ENCODE measurements at regions not wholly inside any gene's neighbourhood (a gene's known extent, or its start where the extent isn't known, plus 50 kb on each side); places are given as distances from the start of the nearest gene placed in this dataset.

DNA sequence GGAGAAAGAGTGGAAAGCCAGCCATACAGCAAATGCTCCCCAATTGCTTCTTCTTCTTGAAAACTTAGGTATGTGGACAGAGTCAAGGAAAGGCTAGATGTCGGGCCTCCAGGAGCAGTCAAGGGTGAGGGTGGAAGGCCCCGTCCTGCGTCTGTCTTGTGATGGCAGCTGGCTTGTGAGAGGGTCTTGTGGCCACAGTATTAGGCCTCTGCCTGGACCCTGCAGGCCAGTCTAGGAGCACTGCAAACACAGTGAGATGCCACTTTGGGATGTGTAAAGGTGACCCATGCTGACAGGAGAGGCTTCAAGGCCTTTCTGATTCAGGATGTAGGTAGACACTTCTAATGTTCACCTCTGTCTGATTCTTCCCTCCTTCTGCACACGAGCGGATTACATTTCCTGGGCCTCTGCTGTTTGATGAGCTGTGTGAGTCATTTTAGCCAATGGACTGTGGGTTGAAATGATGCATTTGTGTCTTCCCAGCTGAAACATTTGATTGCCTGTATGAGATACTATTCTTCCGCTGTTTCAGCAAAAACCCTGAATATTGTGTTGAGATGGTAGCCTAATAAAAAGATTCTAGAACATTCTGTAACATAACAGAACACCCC, 135.4 kb downstream of the EMX2 start:
- TF ChIP-seq, protein P1, sequence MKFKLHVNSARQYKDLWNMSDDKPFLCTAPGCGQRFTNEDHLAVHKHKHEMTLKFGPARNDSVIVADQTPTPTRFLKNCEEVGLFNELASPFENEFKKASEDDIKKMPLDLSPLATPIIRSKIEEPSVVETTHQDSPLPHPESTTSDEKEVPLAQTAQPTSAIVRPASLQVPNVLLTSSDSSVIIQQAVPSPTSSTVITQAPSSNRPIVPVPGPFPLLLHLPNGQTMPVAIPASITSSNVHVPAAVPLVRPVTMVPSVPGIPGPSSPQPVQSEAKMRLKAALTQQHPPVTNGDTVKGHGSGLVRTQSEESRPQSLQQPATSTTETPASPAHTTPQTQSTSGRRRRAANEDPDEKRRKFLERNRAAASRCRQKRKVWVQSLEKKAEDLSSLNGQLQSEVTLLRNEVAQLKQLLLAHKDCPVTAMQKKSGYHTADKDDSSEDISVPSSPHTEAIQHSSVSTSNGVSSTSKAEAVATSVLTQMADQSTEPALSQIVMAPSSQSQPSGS (IDR thresholded peaks at IDR 0.05; ENCODE audit: low read length) = no peak
- no peak for TF ChIP-seq POLR2A (IDR thresholded peaks at IDR 0.05; ENCODE audit: low read depth, low read length)
- no peak for TF ChIP-seq CTCF (IDR thresholded peaks at IDR 0.05 in 2 of 3, conservative IDR thresholded peaks at IDR 0.05 in 1 of 3; ENCODE audit: control insufficient read depth in 2 of 3, extremely low read depth in 1 of 3, insufficient read depth in 1 of 3, low read depth in 3 of 3, low read length in 3 of 3)
- no peak for TF ChIP-seq TCF12 (IDR thresholded peaks at IDR 0.05; ENCODE audit: low read depth, low read length)
- TF ChIP-seq TARDBP (IDR thresholded peaks at IDR 0.05; ENCODE audit: borderline replicate concordance) = no peak
- TF ChIP-seq HCFC1 (IDR thresholded peaks at IDR 0.05; ENCODE audit: low read length) = no peak
- no peak for TF ChIP-seq HDAC2 (IDR thresholded peaks at IDR 0.05)
- TF ChIP-seq NFYA (IDR thresholded peaks at IDR 0.05; ENCODE audit: borderline replicate concordance, low read depth, low read length) = no peak
- no peak for TF ChIP-seq TAF1 (IDR thresholded peaks at IDR 0.05; ENCODE audit: borderline replicate concordance, low read depth, low read length)
- no peak for TF ChIP-seq CBFB (IDR thresholded peaks at IDR 0.05; ENCODE audit: low read depth)
- TF ChIP-seq, protein P2, sequence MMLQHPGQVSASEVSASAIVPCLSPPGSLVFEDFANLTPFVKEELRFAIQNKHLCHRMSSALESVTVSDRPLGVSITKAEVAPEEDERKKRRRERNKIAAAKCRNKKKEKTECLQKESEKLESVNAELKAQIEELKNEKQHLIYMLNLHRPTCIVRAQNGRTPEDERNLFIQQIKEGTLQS (IDR thresholded peaks at IDR 0.05; ENCODE audit: borderline replicate concordance, extremely low read depth, low read depth, low read length) = no peak
- no peak for TF ChIP-seq EZH2 (IDR thresholded peaks at IDR 0.05; ENCODE audit: borderline replicate concordance, control insufficient read depth, low read depth, low read length)
- TF ChIP-seq, protein P3, sequence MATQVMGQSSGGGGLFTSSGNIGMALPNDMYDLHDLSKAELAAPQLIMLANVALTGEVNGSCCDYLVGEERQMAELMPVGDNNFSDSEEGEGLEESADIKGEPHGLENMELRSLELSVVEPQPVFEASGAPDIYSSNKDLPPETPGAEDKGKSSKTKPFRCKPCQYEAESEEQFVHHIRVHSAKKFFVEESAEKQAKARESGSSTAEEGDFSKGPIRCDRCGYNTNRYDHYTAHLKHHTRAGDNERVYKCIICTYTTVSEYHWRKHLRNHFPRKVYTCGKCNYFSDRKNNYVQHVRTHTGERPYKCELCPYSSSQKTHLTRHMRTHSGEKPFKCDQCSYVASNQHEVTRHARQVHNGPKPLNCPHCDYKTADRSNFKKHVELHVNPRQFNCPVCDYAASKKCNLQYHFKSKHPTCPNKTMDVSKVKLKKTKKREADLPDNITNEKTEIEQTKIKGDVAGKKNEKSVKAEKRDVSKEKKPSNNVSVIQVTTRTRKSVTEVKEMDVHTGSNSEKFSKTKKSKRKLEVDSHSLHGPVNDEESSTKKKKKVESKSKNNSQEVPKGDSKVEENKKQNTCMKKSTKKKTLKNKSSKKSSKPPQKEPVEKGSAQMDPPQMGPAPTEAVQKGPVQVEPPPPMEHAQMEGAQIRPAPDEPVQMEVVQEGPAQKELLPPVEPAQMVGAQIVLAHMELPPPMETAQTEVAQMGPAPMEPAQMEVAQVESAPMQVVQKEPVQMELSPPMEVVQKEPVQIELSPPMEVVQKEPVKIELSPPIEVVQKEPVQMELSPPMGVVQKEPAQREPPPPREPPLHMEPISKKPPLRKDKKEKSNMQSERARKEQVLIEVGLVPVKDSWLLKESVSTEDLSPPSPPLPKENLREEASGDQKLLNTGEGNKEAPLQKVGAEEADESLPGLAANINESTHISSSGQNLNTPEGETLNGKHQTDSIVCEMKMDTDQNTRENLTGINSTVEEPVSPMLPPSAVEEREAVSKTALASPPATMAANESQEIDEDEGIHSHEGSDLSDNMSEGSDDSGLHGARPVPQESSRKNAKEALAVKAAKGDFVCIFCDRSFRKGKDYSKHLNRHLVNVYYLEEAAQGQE (IDR thresholded peaks at IDR 0.05; ENCODE audit: low read depth, low read length) = no peak

All from GM12878 (cell line).